ENCODE measurements at regions not wholly inside any gene's neighbourhood (a gene's known extent, or its start where the extent isn't known, plus 50 kb on each side); places are given as distances from the start of the nearest gene placed in this dataset.

GRCh38 chr12:23340351-23340750, 609.1 kb downstream of the SOX5 start:
- H4K8ac ChIP-seq (ENCODE audit: low read depth in 2 of 2, low read length in 2 of 2), result no peak overlapping the region
- no peak overlapping the region for H4K5ac ChIP-seq (ENCODE audit: low read depth, low read length)
- H3K79me1 ChIP-seq (ENCODE audit: low read depth in 1 of 2, low read length in 2 of 2), result no peaks in the 10 kb centered on the region
- no peak overlapping the region for H3K4me2 ChIP-seq (ENCODE audit: low read depth, low read length)
- H3K14ac ChIP-seq (replicated peaks; ENCODE audit: low read depth, low read length), result no peak overlapping the region
- H4K20me1 ChIP-seq (ENCODE audit: insufficient read depth, low read length), result no peaks in the 10 kb centered on the region
- in situ Hi-C loops (cut with MboI; ENCODE audit: low sequenced_read_pairs) (no loop called here), dilution Hi-C loops (cut with HindIII; ENCODE audit: low sequenced_read_pairs, unreplicated experiment) (no loop called here), intact Hi-C loops (cut with micrococcal nuclease) (no loop called here)
- no peak overlapping the region for H2AFZ ChIP-seq (replicated peaks; ENCODE audit: low read length, poor library complexity)
- H3K9me3 ChIP-seq (ENCODE audit: control insufficient read depth, insufficient read depth, low read length), result no peaks in the 10 kb centered on the region
- H3K18ac ChIP-seq (ENCODE audit: low read depth, low read length), result no peak overlapping the region
- no peaks in the 10 kb centered on the region for H3K27me3 ChIP-seq (ENCODE audit: control insufficient read depth, insufficient read depth, low read length)
- H3K36me3 ChIP-seq (ENCODE audit: control insufficient read depth, insufficient read depth, low read length), result no peaks in the 10 kb centered on the region
- POLR2A ChIA-PET (ENCODE audit: unreplicated experiment), result no interaction called here
- H3K23ac ChIP-seq (ENCODE audit: low read depth, low read length), result no peak overlapping the region
- TF ChIP-seq FOS (IDR thresholded peaks at IDR 0.05; ENCODE audit: low read depth, low read length), result no peak
- no peak for TF ChIP-seq POLR2A (IDR thresholded peaks at IDR 0.05; ENCODE audit: low read depth, low read length)
- no peak overlapping the region for H3K4me3 ChIP-seq (ENCODE audit: insufficient read depth, low read depth, low read length)
- H2BK120ac ChIP-seq (ENCODE audit: low read depth, low read length), result no peak overlapping the region
- CTCF ChIA-PET, result interaction anchor here (0.6 kb wide), 2 partner anchors 13 to 469 kb away, joined by 3 read pairs; no protein-coding TSS in a partner anchor
- no peak overlapping the region for H3K9ac ChIP-seq (ENCODE audit: low read depth, low read length)
- DNase-seq (no peak), ATAC-seq (ENCODE audit: low read depth) (no peak)
- H2BK20ac ChIP-seq (ENCODE audit: low read depth, low read length), result no peak overlapping the region
- H3K4me1 ChIP-seq (ENCODE audit: control insufficient read depth, insufficient read depth, low read length), result no peaks in the 10 kb centered on the region
- WGBS, 2 experiments (ENCODE audit: extremely low coverage in 2 of 2, insufficient read length in 1 of 2), result no CpG with 5 or more reads among the region's 1 CpG
- no peaks in the 10 kb centered on the region for H3K9me1 ChIP-seq (ENCODE audit: insufficient read depth, low read length)
- no peak overlapping the region for H2BK5ac ChIP-seq (ENCODE audit: low read depth, low read length, poor library complexity, severe bottlenecking)
- H2BK15ac ChIP-seq (ENCODE audit: low read depth, low read length), result no peak overlapping the region
- BruUV-seq (replicated peaks), result no TSS peak
- no peak overlapping the region for H3K56ac ChIP-seq (ENCODE audit: extremely low read depth, insufficient read depth, low read length)
- no peak overlapping the region for H4K91ac ChIP-seq (ENCODE audit: insufficient read depth, low read depth, low read length)
- H2AK5ac ChIP-seq (ENCODE audit: low read depth, low read length), result no peak overlapping the region
- H3K27ac ChIP-seq (ENCODE audit: insufficient read depth, low read length), result no peak overlapping the region
- no peak overlapping the region for H2AK9ac ChIP-seq (replicated peaks; ENCODE audit: low read depth, low read length, poor library complexity)
- H3K4ac ChIP-seq (ENCODE audit: low read depth, low read length), result no peak overlapping the region
